ENCODE measurements at regions not wholly inside any gene's neighbourhood (a gene's known extent, or its start where the extent isn't known, plus 50 kb on each side); places are given as distances from the start of the nearest gene placed in this dataset.

DNA sequence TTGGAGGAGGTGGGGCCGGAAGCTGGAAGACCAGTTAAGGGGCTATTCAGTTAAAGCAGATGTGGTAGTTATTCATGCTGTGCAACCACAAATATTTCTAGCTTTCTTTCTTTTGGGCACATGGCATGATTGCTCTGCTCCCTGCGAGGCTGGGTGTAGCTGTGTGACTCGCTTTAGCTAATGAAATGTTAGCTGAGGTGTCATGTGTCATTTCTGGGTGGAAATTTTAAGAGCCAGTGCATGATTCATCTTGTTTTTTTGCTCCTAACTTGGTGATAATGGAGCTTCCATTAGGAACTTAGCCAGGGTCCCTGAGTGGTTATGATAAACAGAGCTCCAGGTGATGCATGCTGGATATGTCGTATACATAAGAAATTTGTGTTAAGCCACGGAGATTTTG, 300.6 kb downstream of the SATB1 start:
- ATAC-seq (no peak), DNase-seq (no peak)
- H3K27ac ChIP-seq = no peak overlapping the region
- H3K4me1 ChIP-seq = no peaks in the 10 kb centered on the region
- WGBS, 3 donors = 66 to 74% (median 71%) methylated on average over 5 of the region's 5 CpGs
- H3K27me3 ChIP-seq (ENCODE audit: insufficient read depth in 3 of 3, low read length in 2 of 3) = no peaks in the 10 kb centered on the region
- H3K36me3 ChIP-seq (ENCODE audit: insufficient read depth in 1 of 2, low read depth in 1 of 2) = no peaks in the 10 kb centered on the region
- no peaks in the 10 kb centered on the region for H3K9me3 ChIP-seq
- intact Hi-C loops (cut with DNase I) = no loop called here
- H3K4me3 ChIP-seq = no peak overlapping the region
- TF ChIP-seq, protein P1, sequence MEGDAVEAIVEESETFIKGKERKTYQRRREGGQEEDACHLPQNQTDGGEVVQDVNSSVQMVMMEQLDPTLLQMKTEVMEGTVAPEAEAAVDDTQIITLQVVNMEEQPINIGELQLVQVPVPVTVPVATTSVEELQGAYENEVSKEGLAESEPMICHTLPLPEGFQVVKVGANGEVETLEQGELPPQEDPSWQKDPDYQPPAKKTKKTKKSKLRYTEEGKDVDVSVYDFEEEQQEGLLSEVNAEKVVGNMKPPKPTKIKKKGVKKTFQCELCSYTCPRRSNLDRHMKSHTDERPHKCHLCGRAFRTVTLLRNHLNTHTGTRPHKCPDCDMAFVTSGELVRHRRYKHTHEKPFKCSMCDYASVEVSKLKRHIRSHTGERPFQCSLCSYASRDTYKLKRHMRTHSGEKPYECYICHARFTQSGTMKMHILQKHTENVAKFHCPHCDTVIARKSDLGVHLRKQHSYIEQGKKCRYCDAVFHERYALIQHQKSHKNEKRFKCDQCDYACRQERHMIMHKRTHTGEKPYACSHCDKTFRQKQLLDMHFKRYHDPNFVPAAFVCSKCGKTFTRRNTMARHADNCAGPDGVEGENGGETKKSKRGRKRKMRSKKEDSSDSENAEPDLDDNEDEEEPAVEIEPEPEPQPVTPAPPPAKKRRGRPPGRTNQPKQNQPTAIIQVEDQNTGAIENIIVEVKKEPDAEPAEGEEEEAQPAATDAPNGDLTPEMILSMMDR (IDR thresholded peaks at IDR 0.05) = no peak

DNA sequence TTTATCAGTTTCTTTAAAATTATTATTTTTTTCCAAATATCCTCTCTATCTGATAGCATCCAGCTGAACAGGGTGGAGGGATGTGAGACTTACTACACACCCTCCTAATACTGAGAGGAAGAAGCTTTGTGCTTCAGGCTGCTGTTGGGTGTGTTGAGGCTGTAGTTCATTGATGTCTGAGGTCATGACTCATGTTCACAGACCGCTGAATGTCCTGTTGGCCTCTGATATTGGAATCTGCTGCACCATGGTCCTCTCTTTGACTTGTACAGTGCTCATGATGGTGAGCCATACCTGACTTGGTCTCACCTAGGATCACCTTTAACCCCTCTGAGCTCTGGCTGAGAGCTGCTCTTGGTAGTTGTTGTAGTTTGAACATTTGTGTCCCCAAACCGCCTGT, 302.9 kb downstream of the SATB1 start:
- H3K36me3 ChIP-seq (ENCODE audit: insufficient read depth in 1 of 2, low read depth in 1 of 2) = no peaks in the 10 kb centered on the region
- no peaks in the 10 kb centered on the region for H3K27me3 ChIP-seq (ENCODE audit: insufficient read depth in 3 of 3, low read length in 2 of 3)
- H3K4me1 ChIP-seq = no peaks in the 10 kb centered on the region
- 73 to 90% (median 84%) methylated on average over 2 of the region's 2 CpGs for WGBS, 3 donors
- H3K4me3 ChIP-seq = no peak overlapping the region
- no peak for DNase-seq
- ATAC-seq = no peak
- TF ChIP-seq, protein P1 (IDR thresholded peaks at IDR 0.05) = no peak
- intact Hi-C loops (cut with DNase I) = no loop called here
- no peaks in the 10 kb centered on the region for H3K9me3 ChIP-seq
- H3K27ac ChIP-seq = no peak overlapping the region

DNA sequence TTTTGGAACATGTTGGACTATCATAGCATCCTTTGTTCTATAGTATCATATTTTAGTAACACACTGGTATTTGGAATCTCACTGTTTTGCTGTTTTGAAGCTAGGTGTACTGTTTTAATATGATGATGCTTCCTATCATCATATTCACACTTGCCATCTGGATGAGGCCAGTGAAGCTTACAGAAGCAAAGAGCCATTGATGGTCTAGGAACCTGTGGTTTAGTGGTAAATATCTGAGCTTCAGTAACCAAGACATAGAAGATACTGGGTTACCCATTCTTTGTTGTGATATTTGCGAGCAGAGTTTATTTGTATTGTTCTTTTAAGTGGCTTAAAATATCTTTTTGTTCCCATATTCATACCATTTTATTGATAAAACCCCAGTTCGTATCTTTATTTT, 304.1 kb downstream of the SATB1 start:
- H3K36me3 ChIP-seq (ENCODE audit: insufficient read depth in 1 of 2, low read depth in 1 of 2) = no peaks in the 10 kb centered on the region
- no peak overlapping the region for H3K27ac ChIP-seq
- intact Hi-C loops (cut with DNase I) = no loop called here
- H3K27me3 ChIP-seq (ENCODE audit: insufficient read depth in 3 of 3, low read length in 2 of 3) = no peaks in the 10 kb centered on the region
- DNase-seq = no peak
- no peaks in the 10 kb centered on the region for H3K9me3 ChIP-seq
- H3K4me3 ChIP-seq = no peak overlapping the region
- ATAC-seq = no peak
- TF ChIP-seq, protein P1 (IDR thresholded peaks at IDR 0.05) = no peak
- WGBS, 3 donors = 94 to 95% (median 95%) methylated on average over 2 of the region's 2 CpGs
- H3K4me1 ChIP-seq = no peaks in the 10 kb centered on the region

DNA sequence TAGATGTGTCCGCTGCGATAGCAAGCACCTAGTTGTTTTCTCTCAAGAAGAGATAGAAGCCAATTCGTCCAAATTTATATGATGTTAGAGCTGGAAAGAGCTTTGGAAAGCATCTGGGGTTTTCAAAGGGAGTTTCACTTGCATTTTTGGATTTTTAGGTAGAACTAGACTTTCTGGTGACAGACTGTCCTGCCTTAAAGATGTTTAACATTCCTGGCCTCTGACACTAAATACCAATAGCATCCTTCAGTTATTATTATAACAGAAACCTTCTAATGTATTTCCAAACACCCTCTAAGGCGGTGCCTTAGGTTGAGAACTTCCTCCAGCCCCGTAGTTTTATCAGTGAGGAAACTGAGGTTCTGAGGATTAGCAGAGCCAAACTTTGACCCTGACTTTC, 305.3 kb downstream of the SATB1 start:
- 80 to 84% (median 81%) methylated on average over 5 of the region's 5 CpGs for WGBS, 3 donors
- no peaks in the 10 kb centered on the region for H3K4me1 ChIP-seq
- H3K36me3 ChIP-seq (ENCODE audit: insufficient read depth in 1 of 2, low read depth in 1 of 2) = no peaks in the 10 kb centered on the region
- no peak for DNase-seq
- no peaks in the 10 kb centered on the region for H3K9me3 ChIP-seq
- TF ChIP-seq, protein P1 (IDR thresholded peaks at IDR 0.05) = no peak
- H3K27me3 ChIP-seq (ENCODE audit: insufficient read depth in 3 of 3, low read length in 2 of 3) = no peaks in the 10 kb centered on the region
- ATAC-seq = no peak
- intact Hi-C loops (cut with DNase I) = no loop called here
- no peak overlapping the region for H3K27ac ChIP-seq
- H3K4me3 ChIP-seq = no peak overlapping the region

DNA sequence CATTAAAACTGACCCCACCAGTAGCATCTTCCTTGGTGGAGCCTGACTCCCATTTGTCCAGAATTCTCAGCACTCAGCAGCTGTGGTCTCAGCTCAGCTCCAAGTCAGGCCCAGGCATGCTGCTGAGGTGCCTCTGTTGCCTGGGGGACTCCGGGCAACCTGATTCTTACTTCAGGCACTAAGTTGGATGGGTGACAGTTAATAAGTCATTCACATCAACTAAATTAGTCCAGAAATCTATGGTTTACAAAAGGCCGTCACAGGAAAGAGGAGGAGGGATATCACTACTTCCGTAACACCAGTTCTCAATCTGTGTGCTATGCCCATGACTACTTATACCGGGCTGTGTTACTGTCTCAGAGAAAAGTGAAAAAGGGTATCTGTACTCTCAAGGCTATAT, 310.2 kb downstream of the SATB1 start:
- WGBS, 3 donors = 87 to 89% (median 88%) methylated on average over 4 of the region's 4 CpGs
- Histone ChIP-seq H3K27me3 (ENCODE audit: insufficient read depth in 3 of 3, low read length in 2 of 3) (no peaks in the 10 kb centered on the region), H3K4me1 (no peaks in the 10 kb centered on the region), H3K4me3 (no peak overlapping the region), H3K9me3 (no peaks in the 10 kb centered on the region), H3K36me3 (ENCODE audit: insufficient read depth in 1 of 2, low read depth in 1 of 2) (no peaks in the 10 kb centered on the region), H3K27ac (no peak overlapping the region)
- ATAC-seq = no peak
- intact Hi-C loops (cut with DNase I) = no loop called here
- no peak for DNase-seq
- TF ChIP-seq, protein P1 (IDR thresholded peaks at IDR 0.05) = no peak
